CD4-positive, CD25-positive, alpha-beta regulatory T cell (primary cell): ENCODE measurements at regions not wholly inside any gene's neighbourhood (a gene's known extent, or its start where the extent isn't known, plus 50 kb on each side); places are given as distances from the start of the nearest gene placed in this dataset.
"Not testable (repeated sequence)": the region's sequence is repeated elsewhere in the genome, so short reads cannot be mapped to it uniquely, and the experiment has no call there.

Source experiments
- ATAC-seq, 2 donors: fragments of 150-1000 bp; cut with Tn5 transposase; one replicate each; pipeline ENCODE4 v1.10.0; 2021; ENCODE audit warnings: low read depth in 2 of 2, moderate number of reproducible peaks in 2 of 2, moderate library complexity in 1 of 2
- DNase-seq, 3 donors: peaks; one replicate each; pipeline versions ENCODE4 v3.0.0 to v3.0.0-alpha.2; 2012 to 2022; ENCODE audit warnings: mixed read lengths in 1 of 3
- H3K27ac ChIP-seq: one replicate; pipeline ENCODE4 v1.7.0; 2013; ENCODE audit warnings: mild to moderate bottlenecking, low read length; ENCODE audit not compliant: insufficient read depth, poor library complexity, severe bottlenecking
- H3K27me3 ChIP-seq: one replicate; pipeline ENCODE4 v1.7.0; 2013; ENCODE audit warnings: low read length; ENCODE audit not compliant: control insufficient read depth, insufficient read depth
- H3K36me3 ChIP-seq: one replicate; pipeline ENCODE4 v1.7.0; 2013; ENCODE audit warnings: mild to moderate bottlenecking, low read length, moderate library complexity; ENCODE audit not compliant: control insufficient read depth, insufficient read depth
- H3K4me1 ChIP-seq: 2 replicates; pipeline ENCODE4 v1.7.0; 2013; ENCODE audit warnings: mild to moderate bottlenecking, low read length; ENCODE audit not compliant: insufficient read depth, control insufficient read depth, poor library complexity, severe bottlenecking
- H3K4me3 ChIP-seq: one replicate; pipeline ENCODE4 v1.7.0; 2013; ENCODE audit warnings: low read depth, mild to moderate bottlenecking, low read length, moderate library complexity
- H3K9me3 ChIP-seq, 2 experiments: 1 replicate in 1 of 2; 2 replicates in 1 of 2; pipeline ENCODE4 v1.7.0; 2013; ENCODE audit warnings: low read length in 2 of 2, mild to moderate bottlenecking in 1 of 2, moderate library complexity in 1 of 2; ENCODE audit not compliant: control insufficient read depth in 2 of 2
- H3K27ac Mint-ChIP-seq, 3 donors: one replicate each; pipeline ENCODE4 v1.8.0; 2020 to 2022; ENCODE audit warnings: mild to moderate bottlenecking in 3 of 3, mixed read lengths in 3 of 3, moderate library complexity in 2 of 3
- H3K27me3 Mint-ChIP-seq: one replicate; pipeline ENCODE4 v1.8.0; 2022; ENCODE audit warnings: mild to moderate bottlenecking, mixed read lengths
- H3K36me3 Mint-ChIP-seq: one replicate; pipeline ENCODE4 v1.8.0; 2020; ENCODE audit warnings: mixed read lengths
- H3K4me1 Mint-ChIP-seq, 4 donors: one replicate each; pipeline ENCODE4 v1.8.0; 2020 to 2022; ENCODE audit warnings: mixed read lengths in 4 of 4, mild to moderate bottlenecking in 1 of 4
- H3K4me3 Mint-ChIP-seq, 4 donors: one replicate each; pipeline ENCODE4 v1.8.0; 2020 to 2022; ENCODE audit warnings: mild to moderate bottlenecking in 4 of 4, mixed read lengths in 4 of 4, moderate library complexity in 3 of 4
- H3K9me3 Mint-ChIP-seq, 7 donors: one replicate each; pipeline ENCODE4 v1.8.0; 2020 to 2022; ENCODE audit warnings: mixed read lengths in 7 of 7, mild to moderate bottlenecking in 3 of 7, moderate library complexity in 2 of 7

DNA sequence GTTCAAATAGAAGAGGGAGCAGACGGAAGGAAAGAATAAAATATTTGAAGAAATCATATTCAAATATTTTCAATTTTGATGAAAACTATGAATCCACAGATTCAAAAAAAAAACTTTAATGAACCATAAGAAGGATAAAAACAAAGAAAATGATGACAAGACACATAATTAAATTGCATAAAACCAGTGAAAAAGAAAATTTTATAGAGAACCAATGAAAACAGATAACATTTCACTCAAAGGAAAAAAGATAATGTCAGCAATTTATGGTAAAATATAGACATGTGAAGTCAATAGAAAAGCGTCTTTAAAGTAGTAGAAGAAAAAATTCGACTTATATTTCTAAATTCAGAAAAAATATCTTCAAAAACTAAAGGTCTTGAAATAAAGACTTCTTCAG, 546.5 kb upstream of the ATXN7L3B start:
- Histone ChIP-seq H3K4me3 (no peak overlapping the region), H3K4me1 (no peaks in the 10 kb centered on the region), H3K36me3 (no peaks in the 10 kb centered on the region), H3K27me3 (no peaks in the 10 kb centered on the region), H3K9me3 (no peaks in the 10 kb centered on the region), H3K27ac (no peak overlapping the region)
- Mint-ChIP-seq H3K36me3 (no peaks in the 10 kb centered on the region), H3K9me3 (peaks cover 0 to 6% (median 2%) of the 10 kb centered on the region in 7 donors), H3K4me3 (no peak overlapping the region), H3K27me3 (no peaks in the 10 kb centered on the region), H3K4me1 (no peaks in the 10 kb centered on the region), H3K27ac (no peak overlapping the region)
- DNase-seq (no peak), ATAC-seq (no peak)

DNA sequence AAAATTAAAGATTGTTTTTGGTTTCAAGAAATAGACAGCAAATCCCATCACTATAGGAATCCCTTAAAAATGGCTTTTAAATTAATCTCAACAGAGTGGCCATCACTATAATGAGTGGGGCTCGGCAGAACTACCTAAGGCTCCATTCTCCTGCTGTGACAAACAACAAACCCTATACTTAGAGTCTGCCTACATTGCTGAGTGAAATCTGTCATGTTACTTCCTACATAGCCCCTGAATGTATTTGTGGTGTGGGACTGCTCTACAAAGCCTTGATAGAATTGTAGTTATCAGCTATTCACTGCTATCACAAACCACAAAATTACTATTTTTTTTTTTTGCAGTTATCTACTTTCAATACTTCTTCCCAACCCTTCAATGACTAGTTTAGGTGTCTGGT, 538.7 kb upstream of the ATXN7L3B start:
- no peak for ATAC-seq
- Mint-ChIP-seq H3K27ac (no peak overlapping the region), H3K36me3 (no peaks in the 10 kb centered on the region), H3K9me3 (peaks cover 0 to 11% (median 0%) of the 10 kb centered on the region in 7 donors), H3K27me3 (no peaks in the 10 kb centered on the region), H3K4me1 (no peaks in the 10 kb centered on the region), H3K4me3 (no peak overlapping the region)
- no peak for DNase-seq
- no peaks in the 10 kb centered on the region for H3K9me3 ChIP-seq
- H3K27ac ChIP-seq: no peak overlapping the region
- H3K4me1 ChIP-seq: no peaks in the 10 kb centered on the region
- no peak overlapping the region for H3K4me3 ChIP-seq
- no peaks in the 10 kb centered on the region for H3K36me3 ChIP-seq
- H3K27me3 ChIP-seq: no peaks in the 10 kb centered on the region

DNA sequence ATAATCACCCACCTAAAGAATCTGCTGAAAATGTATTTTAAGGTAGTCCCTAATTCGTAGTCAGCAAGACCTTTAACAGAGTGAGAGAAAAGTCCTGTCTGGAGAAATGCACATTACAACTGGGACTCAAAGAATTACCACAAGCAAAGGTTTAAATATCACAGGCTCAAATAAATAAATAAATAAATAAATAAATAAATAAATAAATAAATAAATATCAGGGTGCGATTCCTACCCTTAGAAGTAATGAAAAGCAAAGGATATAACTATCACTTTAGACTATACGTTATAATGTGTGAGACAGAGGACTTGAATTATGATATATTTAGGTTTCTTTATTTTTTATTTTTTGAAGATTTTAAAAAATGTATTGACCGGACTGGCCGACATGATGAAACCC, 522.5 kb upstream of the ATXN7L3B start:
- Mint-ChIP-seq H3K27me3 (no peaks in the 10 kb centered on the region), H3K9me3 (peaks cover 0 to 8% (median 2%) of the 10 kb centered on the region in 7 donors), H3K27ac (no peak overlapping the region), H3K4me1 (no peaks in the 10 kb centered on the region), H3K36me3 (no peaks in the 10 kb centered on the region), H3K4me3 (no peak overlapping the region)
- Histone ChIP-seq H3K36me3 (no peaks in the 10 kb centered on the region), H3K4me3 (no peak overlapping the region), H3K27me3 (no peaks in the 10 kb centered on the region), H3K27ac (no peak overlapping the region), H3K4me1 (no peaks in the 10 kb centered on the region), H3K9me3 (no peaks in the 10 kb centered on the region)
- DNase-seq: no peak
- no peak for ATAC-seq

DNA sequence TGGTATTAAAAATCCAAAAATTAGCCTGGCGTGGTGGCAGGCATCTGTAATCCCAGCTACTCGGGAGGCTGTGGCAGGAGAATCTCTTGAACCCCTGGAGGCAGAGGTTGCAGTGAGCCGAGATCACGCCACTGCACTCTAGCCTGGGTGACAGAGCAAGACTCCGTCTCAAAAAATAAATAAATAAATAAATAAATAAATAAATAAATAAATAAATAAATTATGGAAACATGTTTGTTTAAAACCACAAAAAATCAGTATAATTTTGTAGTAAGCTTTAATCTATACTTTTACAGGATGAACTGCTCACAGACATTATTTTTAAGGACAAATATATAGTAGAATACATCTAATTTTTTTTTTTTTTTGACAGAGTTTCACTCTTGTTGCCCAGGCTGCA, 521.3 kb upstream of the ATXN7L3B start:
- H3K4me3 ChIP-seq, H3K27ac Mint-ChIP-seq, ATAC-seq, H3K36me3 ChIP-seq, H3K36me3 Mint-ChIP-seq, H3K27me3 Mint-ChIP-seq, H3K9me3 Mint-ChIP-seq, H3K4me3 Mint-ChIP-seq, H3K27me3 ChIP-seq, DNase-seq, H3K9me3 ChIP-seq, H3K4me1 Mint-ChIP-seq, H3K27ac ChIP-seq, H3K4me1 ChIP-seq: not testable (repeated sequence)

DNA sequence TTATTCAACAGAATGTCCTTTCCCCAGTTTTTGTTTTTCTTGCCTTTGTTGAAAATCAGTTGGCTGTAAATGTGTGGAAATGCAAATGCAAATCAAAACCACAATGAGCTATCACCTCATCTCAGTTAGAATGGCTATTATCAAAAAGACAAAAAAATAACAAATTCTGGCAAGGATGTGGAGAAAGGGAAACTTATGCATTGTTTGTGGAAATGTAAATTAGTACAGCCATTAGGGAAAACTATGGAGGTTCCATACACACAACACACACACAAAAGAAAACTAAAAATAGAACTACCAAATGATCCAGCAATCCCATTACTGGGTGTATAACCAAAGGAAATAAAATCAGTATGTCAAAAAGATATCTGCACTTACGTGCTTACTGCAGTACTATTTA, 518.8 kb upstream of the ATXN7L3B start:
- H3K27me3 Mint-ChIP-seq: no peaks in the 10 kb centered on the region
- H3K4me3 Mint-ChIP-seq: no peak overlapping the region
- Histone ChIP-seq H3K27ac (no peak overlapping the region), H3K36me3 (no peaks in the 10 kb centered on the region), H3K9me3 (no peaks in the 10 kb centered on the region), H3K27me3 (no peaks in the 10 kb centered on the region), H3K4me3 (no peak overlapping the region), H3K4me1 (no peaks in the 10 kb centered on the region)
- ATAC-seq: no peak
- DNase-seq: no peak
- no peak overlapping the region for H3K27ac Mint-ChIP-seq
- no peaks in the 10 kb centered on the region for H3K36me3 Mint-ChIP-seq
- H3K4me1 Mint-ChIP-seq: no peaks in the 10 kb centered on the region
- peaks cover 0 to 6% (median 2%) of the 10 kb centered on the region in 7 donors for H3K9me3 Mint-ChIP-seq

DNA sequence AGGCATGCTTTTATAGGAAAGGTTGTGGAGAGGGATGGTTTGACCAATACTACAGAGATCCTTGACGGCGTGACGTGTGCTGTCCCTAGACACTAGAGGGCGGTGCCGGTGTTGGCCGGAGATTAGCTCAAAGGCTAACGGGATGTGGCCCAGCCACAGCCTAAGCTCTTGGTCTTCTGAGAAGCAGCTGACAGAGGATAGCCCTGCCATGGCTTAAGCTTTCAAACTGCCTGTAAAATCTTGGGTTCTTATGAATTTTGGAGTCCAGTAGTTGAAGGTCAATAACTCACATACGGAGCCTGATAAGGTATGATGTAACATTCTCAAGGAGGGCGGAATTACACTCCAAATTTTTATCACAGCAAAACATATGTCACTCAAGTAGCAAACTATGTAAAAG, 515.7 kb upstream of the ATXN7L3B start:
- Histone ChIP-seq H3K4me1 (no peaks in the 10 kb centered on the region), H3K27ac (no peak overlapping the region), H3K4me3 (no peak overlapping the region), H3K9me3 (no peaks in the 10 kb centered on the region), H3K27me3 (no peaks in the 10 kb centered on the region), H3K36me3 (no peaks in the 10 kb centered on the region)
- ATAC-seq: no peak
- peak in 1 of 3 donors; percentile 10 for DNase-seq
- H3K36me3 Mint-ChIP-seq: no peaks in the 10 kb centered on the region
- H3K4me1 Mint-ChIP-seq: no peaks in the 10 kb centered on the region
- H3K27me3 Mint-ChIP-seq: no peaks in the 10 kb centered on the region
- no peak overlapping the region for H3K27ac Mint-ChIP-seq
- H3K4me3 Mint-ChIP-seq: no peak overlapping the region
- peaks cover 0 to 3% (median 0%) of the 10 kb centered on the region in 7 donors for H3K9me3 Mint-ChIP-seq

DNA sequence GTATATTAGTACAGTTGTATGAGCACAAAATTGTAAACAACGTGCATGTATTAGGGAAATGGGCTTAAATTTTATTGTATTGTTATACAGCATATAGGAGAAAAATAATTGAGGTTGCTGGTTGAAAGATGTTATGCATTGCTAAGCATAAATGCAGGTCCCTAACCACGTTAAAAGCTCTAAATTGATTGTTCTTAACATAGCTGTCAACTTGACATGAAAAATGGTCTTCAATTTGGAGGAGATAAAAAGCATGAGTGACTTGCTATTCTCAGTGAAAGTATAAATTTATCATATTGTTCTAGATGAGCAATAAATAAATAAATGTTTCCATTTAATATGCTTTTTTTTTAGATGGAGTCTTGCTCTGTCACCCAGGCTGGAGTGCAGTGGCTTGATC, 506.6 kb upstream of the ATXN7L3B start:
- Mint-ChIP-seq H3K36me3 (no peaks in the 10 kb centered on the region), H3K4me3 (no peak overlapping the region)
- no peak for ATAC-seq

DNA sequence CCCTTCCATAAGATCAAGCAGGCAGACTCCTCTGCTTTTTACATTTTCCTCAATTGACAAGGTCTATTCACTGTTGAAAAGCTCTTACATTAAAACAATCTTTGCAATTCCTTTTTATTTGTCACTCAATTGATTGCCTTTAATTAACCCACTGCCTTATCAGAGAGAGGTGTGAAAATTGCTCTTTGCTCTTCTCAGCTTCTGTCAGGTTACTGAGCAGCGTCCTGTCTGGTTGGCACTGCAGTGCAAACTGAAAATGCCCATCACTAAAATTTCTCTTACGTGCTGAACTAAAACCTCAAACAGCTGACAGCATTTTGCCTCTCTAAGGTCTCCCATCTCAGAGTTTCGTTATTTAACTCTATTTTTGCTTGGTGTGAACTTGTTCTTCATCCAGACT, 504.1 kb upstream of the ATXN7L3B start:
- Mint-ChIP-seq H3K27me3 (no peaks in the 10 kb centered on the region), H3K27ac (no peak overlapping the region), H3K4me3 (no peak overlapping the region), H3K36me3 (no peaks in the 10 kb centered on the region), H3K4me1 (no peaks in the 10 kb centered on the region), H3K9me3 (peaks cover 3 to 20% (median 6%) of the 10 kb centered on the region in 7 donors)
- Histone ChIP-seq H3K36me3 (no peaks in the 10 kb centered on the region), H3K27ac (no peak overlapping the region), H3K9me3 (no peaks in the 10 kb centered on the region), H3K4me3 (no peak overlapping the region), H3K27me3 (no peaks in the 10 kb centered on the region), H3K4me1 (no peaks in the 10 kb centered on the region)
- ATAC-seq (no peak), DNase-seq (no peak)

More for the DNA sequence above, 506.6 kb upstream of the ATXN7L3B start:
- Histone ChIP-seq H3K9me3 (no peaks in the 10 kb centered on the region), H3K36me3 (no peaks in the 10 kb centered on the region), H3K27me3 (no peaks in the 10 kb centered on the region), H3K4me3 (no peak overlapping the region), H3K4me1 (no peaks in the 10 kb centered on the region), H3K27ac (no peak overlapping the region)
- DNase-seq: no peak
- Mint-ChIP-seq H3K27me3 (no peaks in the 10 kb centered on the region), H3K27ac (no peak overlapping the region), H3K9me3 (peaks cover 3 to 10% (median 5%) of the 10 kb centered on the region in 7 donors), H3K4me1 (no peaks in the 10 kb centered on the region)
